Smooth muscle cell (in vitro differentiated cells): ENCODE measurements at regions not wholly inside any gene's neighbourhood (a gene's known extent, or its start where the extent isn't known, plus 50 kb on each side); places are given as distances from the start of the nearest gene placed in this dataset.

ENCODE experiments used
- DNase-seq: peaks from one replicate; lab custom pipeline; 2025; ENCODE audit not compliant: unreplicated experiment; lab: John Stamatoyannopoulos, UW
- H2AFZ ChIP-seq: fragments of 200-600 bp; sonication (generic); 2 replicates; pipeline ENCODE4 v1.6.0; 2016; ENCODE audit warnings: antibody characterized with exemption, low read depth, mild to moderate bottlenecking
- H3F3A ChIP-seq: fragments of 200-600 bp; sonication (generic); 2 replicates; pipeline ENCODE4 v1.6.0; 2017; ENCODE audit warnings: antibody characterized with exemption, low read depth
- H3K27ac ChIP-seq: fragments of 200-600 bp; sonication (generic); 2 replicates; pipeline ENCODE4 v1.5.1; 2016; ENCODE audit warnings: low read depth, mild to moderate bottlenecking
- H3K27me3 ChIP-seq: fragments of 200-600 bp; sonication (generic); 2 replicates; pipeline ENCODE4 v1.6.1; 2016; ENCODE audit warnings: low read depth, mild to moderate bottlenecking
- H3K36me3 ChIP-seq: fragments of 200-600 bp; sonication (generic); 2 replicates; pipeline ENCODE4 v1.5.1; 2016; ENCODE audit warnings: low read depth
- H3K4me1 ChIP-seq: fragments of 200-600 bp; sonication (generic); 2 replicates; pipeline ENCODE4 v1.5.1; 2016; ENCODE audit warnings: low read depth
- H3K4me2 ChIP-seq: fragments of 200-600 bp; sonication (generic); 2 replicates; pipeline ENCODE4 v1.6.0; 2016; ENCODE audit warnings: mild to moderate bottlenecking
- H3K4me3 ChIP-seq: fragments of 200-600 bp; sonication (generic); 2 replicates; pipeline ENCODE4 v1.5.1; 2016; ENCODE audit warnings: mild to moderate bottlenecking
- H3K79me2 ChIP-seq: fragments of 200-600 bp; sonication (generic); 2 replicates; pipeline ENCODE4 v1.6.0; 2016; ENCODE audit warnings: low read depth, mild to moderate bottlenecking
- H3K9ac ChIP-seq: fragments of 200-600 bp; sonication (generic); 2 replicates; pipeline ENCODE4 v1.6.0; 2016; ENCODE audit warnings: low read depth
- H3K9me3 ChIP-seq: fragments of 200-600 bp; sonication (generic); replicated peaks from 2 replicates; pipeline ENCODE4 v1.5.1; 2016; ENCODE audit warnings: low read depth
- H4K20me1 ChIP-seq: fragments of 200-600 bp; sonication (generic); 2 replicates; pipeline ENCODE4 v1.6.0; 2016; ENCODE audit warnings: low read depth
- WGBS: methylation state at CpG from one replicate; pipeline ENCODE4 v1.1.7; 2016; ENCODE audit warnings: low lambda C conversion rate; 5-methylcytosine and 5-hydroxymethylcytosine counted together
- TF ChIP-seq, protein P1 (sequence below): fragments of 200-600 bp; sonication (generic); IDR thresholded peaks from 2 replicates; pipeline ENCODE4 v1.5.1; 2017; ENCODE audit warnings: borderline replicate concordance, mild to moderate bottlenecking, antibody characterized with exemption; ENCODE audit not compliant: insufficient read depth, poor library complexity, severe bottlenecking

DNA sequence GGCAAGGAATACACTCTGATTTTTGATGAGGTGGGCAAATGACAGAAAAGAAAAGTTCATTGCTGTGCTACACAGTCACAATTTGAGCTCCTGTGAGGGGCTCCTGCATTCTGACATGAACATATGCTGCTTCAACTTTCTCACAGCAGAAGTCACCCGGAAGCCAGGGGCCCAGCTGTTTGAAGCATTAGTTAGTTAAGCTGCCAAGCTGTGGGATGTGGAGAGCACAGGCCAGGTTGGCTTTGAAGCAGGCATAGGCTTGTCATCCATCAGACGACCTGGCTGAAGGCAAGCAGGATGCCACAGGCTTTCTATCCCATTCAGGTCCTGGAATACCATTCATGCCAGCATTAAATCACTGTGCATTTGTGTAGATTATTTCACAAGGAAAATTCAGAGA lies 63.1 kb downstream of the MTNR1B start:
- H3K79me2 ChIP-seq: no peaks in the 10 kb centered on the region
- WGBS: 50% methylated on average over 2 of the region's 2 CpGs
- no peak overlapping the region for H2AFZ ChIP-seq
- H3K4me3 ChIP-seq: no peak overlapping the region
- TF ChIP-seq, protein P1, sequence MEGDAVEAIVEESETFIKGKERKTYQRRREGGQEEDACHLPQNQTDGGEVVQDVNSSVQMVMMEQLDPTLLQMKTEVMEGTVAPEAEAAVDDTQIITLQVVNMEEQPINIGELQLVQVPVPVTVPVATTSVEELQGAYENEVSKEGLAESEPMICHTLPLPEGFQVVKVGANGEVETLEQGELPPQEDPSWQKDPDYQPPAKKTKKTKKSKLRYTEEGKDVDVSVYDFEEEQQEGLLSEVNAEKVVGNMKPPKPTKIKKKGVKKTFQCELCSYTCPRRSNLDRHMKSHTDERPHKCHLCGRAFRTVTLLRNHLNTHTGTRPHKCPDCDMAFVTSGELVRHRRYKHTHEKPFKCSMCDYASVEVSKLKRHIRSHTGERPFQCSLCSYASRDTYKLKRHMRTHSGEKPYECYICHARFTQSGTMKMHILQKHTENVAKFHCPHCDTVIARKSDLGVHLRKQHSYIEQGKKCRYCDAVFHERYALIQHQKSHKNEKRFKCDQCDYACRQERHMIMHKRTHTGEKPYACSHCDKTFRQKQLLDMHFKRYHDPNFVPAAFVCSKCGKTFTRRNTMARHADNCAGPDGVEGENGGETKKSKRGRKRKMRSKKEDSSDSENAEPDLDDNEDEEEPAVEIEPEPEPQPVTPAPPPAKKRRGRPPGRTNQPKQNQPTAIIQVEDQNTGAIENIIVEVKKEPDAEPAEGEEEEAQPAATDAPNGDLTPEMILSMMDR: no peak
- no peaks in the 10 kb centered on the region for H3F3A ChIP-seq
- H3K27ac ChIP-seq: no peak overlapping the region
- no peaks in the 10 kb centered on the region for H3K36me3 ChIP-seq
- no peak overlapping the region for H3K4me2 ChIP-seq
- no peak for DNase-seq
- no peaks in the 10 kb centered on the region for H4K20me1 ChIP-seq
- no peak overlapping the region for H3K9ac ChIP-seq
- no peaks in the 10 kb centered on the region for H3K9me3 ChIP-seq
- peaks cover 4% of the 10 kb centered on the region for H3K4me1 ChIP-seq
- H3K27me3 ChIP-seq: no peaks in the 10 kb centered on the region

DNA sequence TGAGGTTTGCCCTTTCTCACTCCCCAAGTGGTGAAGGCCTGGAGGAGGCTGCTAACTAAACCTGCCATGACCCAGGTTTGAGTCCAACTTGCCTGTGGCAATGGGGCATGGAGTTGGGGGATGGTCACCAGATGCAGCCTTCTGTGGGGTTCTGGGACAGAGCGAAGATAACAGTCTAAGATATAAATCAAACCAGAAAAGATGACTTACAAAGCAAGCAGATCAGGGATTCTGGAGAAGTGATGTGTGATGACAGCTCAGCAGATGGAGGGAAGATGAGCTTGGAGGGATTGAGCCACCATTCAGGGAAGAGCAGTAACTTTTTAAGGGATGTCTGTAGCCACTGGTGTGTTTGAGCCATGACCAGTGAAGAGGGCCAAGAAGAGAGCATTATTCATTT lies 63.6 kb downstream of the MTNR1B start:
- Histone ChIP-seq H3K9ac (no peak overlapping the region), H3K4me3 (no peak overlapping the region), H3K36me3 (no peaks in the 10 kb centered on the region), H3F3A (no peaks in the 10 kb centered on the region), H3K79me2 (no peaks in the 10 kb centered on the region), H3K9me3 (no peaks in the 10 kb centered on the region), H3K27ac (no peak overlapping the region), H3K27me3 (no peaks in the 10 kb centered on the region), H4K20me1 (no peaks in the 10 kb centered on the region), H3K4me1 (peaks cover 4% of the 10 kb centered on the region), H2AFZ (no peak overlapping the region), H3K4me2 (no peak overlapping the region)
- no peak for DNase-seq
- TF ChIP-seq, protein P1: no peak
- 90% methylated on average over 1 of the region's 1 CpG for WGBS

DNA sequence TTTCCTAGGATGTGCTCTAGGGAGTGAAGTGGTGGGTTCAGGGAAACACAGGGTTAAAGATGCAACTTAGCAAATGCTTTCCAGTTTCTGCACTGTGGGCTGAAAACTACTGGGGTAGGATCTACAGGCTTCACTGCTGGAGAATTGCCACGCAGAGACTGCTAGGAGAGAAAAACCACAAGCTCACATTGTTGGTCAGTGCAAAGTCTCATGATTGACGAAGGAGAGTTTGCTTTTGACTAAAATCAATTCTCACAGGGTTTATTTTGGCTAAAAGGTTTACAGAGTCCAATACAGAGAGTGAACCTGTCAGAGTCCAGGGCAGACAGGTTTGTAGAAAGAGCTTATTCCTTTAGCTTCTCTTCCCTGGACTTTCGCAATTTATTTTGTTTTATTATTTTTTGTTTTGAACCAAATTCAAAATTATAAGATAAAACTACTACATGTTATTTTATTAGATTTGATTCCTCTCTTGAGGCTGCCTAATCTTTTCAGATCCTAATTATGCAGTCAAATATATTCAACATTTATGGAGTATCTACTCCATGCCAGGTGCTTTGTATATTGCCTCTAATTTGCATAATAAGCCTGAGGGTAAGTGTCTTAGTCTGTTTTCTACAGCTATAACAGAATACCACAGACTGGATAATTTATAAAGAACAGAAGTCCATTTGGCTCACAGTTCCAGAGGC lies 64.7 kb downstream of the MTNR1B start:
- H3K4me3 ChIP-seq: no peak overlapping the region
- no peaks in the 10 kb centered on the region for H3F3A ChIP-seq
- H3K4me1 ChIP-seq: peaks cover 4% of the 10 kb centered on the region
- no peak overlapping the region for H3K9ac ChIP-seq
- TF ChIP-seq, protein P1: no peak
- H3K9me3 ChIP-seq: no peaks in the 10 kb centered on the region
- H3K36me3 ChIP-seq: no peaks in the 10 kb centered on the region
- H3K4me2 ChIP-seq: no peak overlapping the region
- no peaks in the 10 kb centered on the region for H4K20me1 ChIP-seq
- no peak overlapping the region for H2AFZ ChIP-seq
- WGBS: 45% methylated on average over 3 of the region's 3 CpGs
- H3K27ac ChIP-seq: no peak overlapping the region
- no peaks in the 10 kb centered on the region for H3K79me2 ChIP-seq
- DNase-seq: no peak
- H3K27me3 ChIP-seq: no peaks in the 10 kb centered on the region

DNA sequence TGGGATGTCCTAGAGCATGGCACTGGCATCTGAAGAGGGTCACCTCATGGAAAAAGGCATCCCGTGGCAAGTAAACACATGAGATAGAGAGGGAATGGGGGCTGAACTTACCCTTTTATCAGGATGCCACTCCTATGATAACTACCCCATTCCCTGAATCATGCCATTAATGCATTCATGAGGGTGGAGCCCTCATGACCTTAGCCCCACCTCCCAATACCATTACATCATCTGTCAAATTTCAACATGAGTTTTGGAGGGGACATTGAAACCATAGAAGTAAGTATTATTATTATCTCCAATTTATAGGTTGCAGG lies 65.2 kb downstream of the MTNR1B start:
- H3K9me3 ChIP-seq: no peaks in the 10 kb centered on the region
- H3K27me3 ChIP-seq: no peaks in the 10 kb centered on the region
- no peak for DNase-seq
- no peaks in the 10 kb centered on the region for H3K79me2 ChIP-seq
- H3K4me1 ChIP-seq: peaks cover 4% of the 10 kb centered on the region
- WGBS: 82% methylated on average over 1 of the region's 1 CpG
- no peak overlapping the region for H3K4me2 ChIP-seq
- H3K36me3 ChIP-seq: no peaks in the 10 kb centered on the region
- H3K27ac ChIP-seq: no peak overlapping the region
- no peak overlapping the region for H3K9ac ChIP-seq
- no peak overlapping the region for H3K4me3 ChIP-seq
- H2AFZ ChIP-seq: no peak overlapping the region
- no peaks in the 10 kb centered on the region for H3F3A ChIP-seq
- no peaks in the 10 kb centered on the region for H4K20me1 ChIP-seq
- TF ChIP-seq, protein P1: no peak
